ENCODE measurements at regions not wholly inside any gene's neighbourhood (a gene's known extent, or its start where the extent isn't known, plus 50 kb on each side); places are given as distances from the start of the nearest gene placed in this dataset.

GRCh38 chr3:176579711-176580185 is 617.5 kb downstream of the TBL1XR1 start:
- TF ChIP-seq CTCF (IDR thresholded peaks at IDR 0.05) = no peak
- TF ChIP-seq POLR2A (IDR thresholded peaks at IDR 0.05) = no peak
